HG02852 (cell line): ENCODE measurements at regions not wholly inside any gene's neighbourhood (a gene's known extent, or its start where the extent isn't known, plus 50 kb on each side); places are given as distances from the start of the nearest gene placed in this dataset.
"Not testable (repeated sequence)": the region's sequence is repeated elsewhere in the genome, so short reads cannot be mapped to it uniquely, and the experiment has no call there.

Experiments
- ATAC-seq: cut with Tn5 transposase; IDR thresholded peaks from one replicate; pipeline ENCODE4 v1.9.1; 2021; ENCODE audit warnings: mild to moderate bottlenecking, moderate library complexity; ENCODE audit not compliant: unreplicated experiment

DNA sequence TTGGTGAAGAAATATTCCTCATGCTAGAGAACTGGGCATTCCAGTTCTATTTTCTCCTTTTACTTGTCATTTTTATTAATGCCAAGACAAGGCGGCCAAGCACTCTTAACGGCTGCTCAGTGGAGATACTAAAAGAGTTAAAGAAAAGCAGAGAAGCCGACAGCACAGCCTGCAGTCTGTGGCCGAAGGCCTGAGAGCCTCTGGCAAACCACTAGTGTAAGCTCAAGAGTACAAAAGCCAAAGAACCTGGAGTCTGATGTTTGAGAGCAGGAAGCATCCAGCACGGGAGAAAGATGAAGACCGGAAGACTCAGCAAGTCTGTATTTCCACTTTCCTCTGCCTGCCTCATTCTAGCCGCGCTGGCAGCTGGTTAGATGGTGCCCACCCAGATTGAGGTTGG, 167.1 kb upstream of the FUT9 start:
- no peak for ATAC-seq

GRCh38 chr6:95856876-95857364, 158.9 kb upstream of the FUT9 start:
- no peak for ATAC-seq

- no peak for ATAC-seq
These were observed 149.9 kb upstream of the FUT9 start for GRCh38 chr6:95865857-95866256.

DNA sequence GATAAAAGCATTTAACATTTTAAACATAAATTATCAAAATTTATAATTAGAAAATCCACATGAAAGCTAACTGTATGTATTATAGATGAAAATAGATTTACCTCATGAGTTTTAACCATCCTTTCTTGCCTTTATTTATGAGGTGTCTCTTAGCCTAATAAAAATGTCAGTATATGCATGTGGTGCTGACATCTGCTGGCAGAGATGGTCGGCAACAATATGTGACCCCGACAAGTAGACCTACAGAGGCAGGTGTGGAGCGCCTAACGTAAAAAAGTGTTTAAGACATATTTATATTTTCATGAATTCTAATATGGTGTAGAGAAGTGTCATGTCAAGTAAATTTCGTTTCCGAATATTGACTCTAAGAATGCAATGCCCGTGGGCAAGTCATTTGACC, 149.0 kb upstream of the FUT9 start:
- ATAC-seq: peak; percentile 72

- ATAC-seq: no peak
These were observed 148.6 kb upstream of the FUT9 start for GRCh38 chr6:95867205-95867604.

DNA sequence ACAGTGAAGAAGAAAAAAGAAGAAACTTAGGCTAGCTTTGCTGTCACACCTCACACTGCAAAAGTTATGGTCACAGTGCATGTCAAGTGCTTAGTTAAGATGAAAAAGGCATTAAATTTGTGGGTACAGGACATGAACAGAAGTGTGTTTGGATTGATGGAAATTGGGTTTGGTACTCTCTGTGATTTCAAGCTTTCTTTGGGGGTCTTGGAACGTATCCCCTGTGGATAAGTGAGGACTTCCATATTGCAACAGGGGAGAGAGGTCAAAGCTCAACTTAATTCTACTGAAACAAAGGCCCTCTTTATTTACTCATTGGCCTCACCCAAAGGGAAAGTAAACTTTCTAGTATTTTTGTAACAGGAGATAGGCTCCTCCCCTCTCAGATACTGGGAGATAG, 138.3 kb upstream of the FUT9 start:
- no peak for ATAC-seq

GRCh38 chr6:95879856-95880255, 135.9 kb upstream of the FUT9 start:
- ATAC-seq: no peak

DNA sequence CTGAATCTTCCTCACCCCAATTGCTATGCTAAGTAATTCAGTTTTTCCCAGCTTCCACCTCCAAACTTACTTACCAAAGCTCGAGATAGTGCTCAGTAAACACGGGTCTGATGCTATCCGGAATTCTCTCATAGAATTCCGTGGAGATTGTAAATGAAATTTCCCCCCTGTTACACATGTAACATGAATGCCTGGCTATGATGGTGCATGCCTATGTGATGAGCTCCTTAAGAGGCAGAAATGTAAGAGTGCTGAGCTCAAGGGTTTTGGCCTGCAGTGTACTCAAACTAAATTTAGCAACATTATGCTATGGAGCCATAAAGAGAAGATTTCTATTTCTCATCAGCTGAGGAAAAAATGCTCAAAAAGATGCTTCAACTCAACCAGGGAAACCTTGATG, 133.4 kb upstream of the FUT9 start:
- ATAC-seq: no peak

- ATAC-seq: not testable (repeated sequence)
These were observed 127.1 kb upstream of the FUT9 start for GRCh38 chr6:95888711-95889110.

GRCh38 chr6:95905132-95905531, 110.6 kb upstream of the FUT9 start:
- ATAC-seq: no peak

GRCh38 chr6:95917034-95917433, 98.7 kb upstream of the FUT9 start:
- ATAC-seq: no peak

DNA sequence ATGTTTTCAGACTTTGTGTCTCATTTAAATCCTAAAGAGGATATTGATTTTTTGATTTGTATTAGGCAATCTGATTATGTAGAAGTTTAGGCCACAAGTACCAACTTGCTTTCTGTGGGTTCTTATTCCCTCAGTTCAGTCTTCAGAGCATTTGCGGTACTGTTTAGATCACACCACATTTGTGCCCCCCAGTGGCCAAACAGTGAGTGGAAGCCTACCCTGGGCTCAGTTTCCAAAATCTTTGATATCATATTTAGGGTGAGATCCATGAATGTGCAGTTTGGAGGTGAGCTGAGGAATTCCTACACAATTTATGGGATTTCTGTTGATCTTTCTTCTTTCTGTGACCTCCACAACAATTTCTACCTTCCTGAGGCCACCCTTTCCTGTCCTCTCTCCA, 92.3 kb upstream of the FUT9 start:
- peak; percentile 80 for ATAC-seq

DNA sequence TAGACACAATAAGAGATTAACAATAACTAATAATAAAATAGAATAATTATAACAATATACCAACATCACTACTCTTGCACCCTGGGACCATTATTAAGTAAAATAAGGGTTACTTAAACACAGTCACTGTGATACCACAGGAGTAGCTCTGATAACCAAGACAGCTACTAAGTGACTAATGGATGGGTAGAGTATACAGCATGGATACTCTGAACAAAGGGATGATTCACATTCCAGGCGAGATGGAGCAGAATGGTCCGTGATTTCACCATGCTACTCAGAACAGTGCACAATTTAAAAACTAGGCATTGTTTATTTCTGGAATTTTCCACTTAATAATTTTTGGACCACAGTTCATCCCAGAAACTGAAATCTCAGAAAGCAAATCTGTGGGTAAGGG, 80.0 kb upstream of the FUT9 start:
- no peak for ATAC-seq

DNA sequence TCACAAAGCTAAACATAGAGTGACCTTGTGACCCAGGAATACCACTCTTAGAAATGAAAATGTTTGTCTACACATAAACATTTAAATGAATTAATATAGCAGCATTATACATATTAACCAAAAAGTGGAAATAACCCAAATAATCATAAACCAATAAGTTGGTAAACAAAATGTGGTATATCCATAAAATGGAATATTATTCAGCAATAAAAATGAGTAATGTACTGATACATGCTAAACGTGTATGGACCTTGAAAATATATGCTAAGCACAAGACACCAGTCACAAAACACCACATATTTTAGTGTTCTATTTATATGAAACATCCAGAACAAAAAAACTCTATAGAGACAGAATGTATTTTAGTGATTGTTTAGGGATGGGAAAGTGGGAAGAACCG, 68.9 kb upstream of the FUT9 start:
- no peak for ATAC-seq

DNA sequence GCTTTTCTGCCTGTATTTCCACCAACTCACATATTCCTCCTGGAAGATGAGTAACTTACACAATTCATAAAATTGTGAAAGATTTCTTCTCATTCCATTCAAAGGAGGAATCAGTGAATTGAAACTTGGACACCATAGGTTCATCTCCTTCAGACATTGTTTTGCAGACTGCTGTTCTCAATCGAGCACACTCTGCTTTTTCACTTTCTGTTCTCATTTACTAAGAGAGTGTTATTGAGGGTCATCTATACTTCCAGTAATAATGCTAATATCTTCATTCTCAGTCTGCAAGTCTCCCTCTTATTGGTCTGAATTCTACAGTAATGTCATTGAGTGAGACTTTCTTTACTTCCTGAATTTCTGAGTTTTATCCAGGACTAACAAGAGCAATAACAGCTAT, 67.5 kb upstream of the FUT9 start:
- no peak for ATAC-seq

GRCh38 chr6:95949985-95950384, 65.8 kb upstream of the FUT9 start:
- ATAC-seq: no peak

- no peak for ATAC-seq
These were observed 57.1 kb upstream of the FUT9 start for GRCh38 chr6:95958686-95959085.

- no peak for ATAC-seq
These were observed 56.5 kb upstream of the FUT9 start for GRCh38 chr6:95959261-95959660.
